H1 (cell line): ENCODE measurements at regions not wholly inside any gene's neighbourhood (a gene's known extent, or its start where the extent isn't known, plus 50 kb on each side); places are given as distances from the start of the nearest gene placed in this dataset.

ENCODE experiments used
- CTCF ChIA-PET: fragments of 300-600 bp; sonication (Branson Sonifier 250); formaldehyde crosslinking; loops from one replicate; lab custom pipeline; 2021; ENCODE audit not compliant: partially characterized antibody; lab: Charles Lee
- POLR2A ChIA-PET: fragments of 300-600 bp; sonication (Branson Sonifier 250); formaldehyde crosslinking; loops from one replicate; lab custom pipeline; 2021; ENCODE audit warnings: inconsistent platforms; ENCODE audit not compliant: partially characterized antibody; lab: Charles Lee
- DNase-seq, 2 experiments: peaks; one replicate each; pipeline versions ENCODE4 v3.0.0 to v3.0.0-alpha.2; 2010 to 2022; ENCODE audit warnings: low spot score in 2 of 2, low read depth in 1 of 2, mixed read lengths in 1 of 2
- FAIRE-seq: peaks from 2 replicates; lab custom pipeline; 2011; peaks lifted over from hg19 to GRCh38; lab: Jason Lieb, UNC
- H2AFZ ChIP-seq: 2 replicates; pipeline ENCODE4 v1.8.1; 2012; ENCODE audit warnings: low read length, inconsistent platforms
- H2AK5ac ChIP-seq: 2 replicates; pipeline ENCODE4 v1.6.1; 2013; ENCODE audit warnings: low read depth, low read length
- H2BK120ac ChIP-seq: replicated peaks from 2 replicates; pipeline ENCODE3; 2013; ENCODE audit warnings: low read depth, low read length, inconsistent platforms
- H2BK12ac ChIP-seq: 2 replicates; pipeline ENCODE4 v1.6.1; 2013; ENCODE audit warnings: low read depth, low read length
- H2BK15ac ChIP-seq: 2 replicates; pipeline ENCODE4 v1.6.1; 2013; ENCODE audit warnings: low read length
- H2BK20ac ChIP-seq: 2 replicates; pipeline ENCODE4 v1.6.1; 2013; ENCODE audit warnings: low read length
- H2BK5ac ChIP-seq: 2 replicates; pipeline ENCODE4 v1.6.1; 2013; ENCODE audit warnings: low read depth, low read length
- H3K14ac ChIP-seq: 2 replicates; pipeline ENCODE4 v1.6.1; 2013; ENCODE audit warnings: inconsistent platforms; ENCODE audit not compliant: insufficient read length
- H3K18ac ChIP-seq: 2 replicates; pipeline ENCODE4 v1.6.1; 2013; ENCODE audit warnings: low read length; ENCODE audit errors: extremely low read depth
- H3K23ac ChIP-seq: 2 replicates; pipeline ENCODE4 v1.6.1; 2013; ENCODE audit warnings: inconsistent platforms; ENCODE audit not compliant: insufficient read length
- H3K23me2 ChIP-seq: 2 replicates; pipeline ENCODE4 v1.6.1; 2013; ENCODE audit warnings: low read depth, low read length
- H3K27ac ChIP-seq: 2 replicates; pipeline ENCODE4 v1.6.1; 2011; ENCODE audit warnings: low read depth, low read length, inconsistent platforms
- H3K27me3 ChIP-seq, 4 experiments: replicated peaks in 1 of 4; 1 replicate in 1 of 4; 2 replicates in 3 of 4; pipeline versions ENCODE4 v1.6.1 to v1.8.1; 2011 to 2013; ENCODE audit warnings: low read length in 3 of 4, mild to moderate bottlenecking in 3 of 4, inconsistent platforms in 2 of 4, mixed read lengths in 2 of 4, moderate library complexity in 1 of 4; ENCODE audit not compliant: control insufficient read depth in 3 of 4, insufficient read depth in 3 of 4; ENCODE audit errors: extremely low read depth in 1 of 4
- H3K36me3 ChIP-seq, 4 experiments: 2 replicates each; pipeline versions ENCODE4 v1.6.1 to v1.8.1; 2011 to 2013; ENCODE audit warnings: mild to moderate bottlenecking in 4 of 4, low read length in 3 of 4, moderate library complexity in 2 of 4, control low read depth in 1 of 4, inconsistent platforms in 1 of 4; ENCODE audit not compliant: insufficient read depth in 4 of 4, control insufficient read depth in 2 of 4
- H3K4ac ChIP-seq: replicated peaks from 2 replicates; pipeline ENCODE3; 2013; ENCODE audit warnings: low read length, low read depth, mixed read lengths, inconsistent platforms; ENCODE audit not compliant: insufficient read length
- H3K4me1 ChIP-seq, 4 experiments: replicated peaks in 1 of 4; 1 replicate in 1 of 4; 2 replicates in 3 of 4; pipeline versions ENCODE4 v1.6.1 to v1.8.1; 2011 to 2013; ENCODE audit warnings: low read length in 3 of 4, inconsistent platforms in 2 of 4, mixed read lengths in 1 of 4; ENCODE audit not compliant: insufficient read depth in 4 of 4, control insufficient read depth in 3 of 4
- H3K4me2 ChIP-seq, 2 experiments: 2 replicates each; pipeline versions ENCODE4 v1.6.1 to v1.8.1; 2011 to 2013; ENCODE audit warnings: low read depth in 2 of 2, low read length in 2 of 2, control low read depth in 1 of 2, inconsistent platforms in 1 of 2, mild to moderate bottlenecking in 1 of 2; ENCODE audit not compliant: insufficient read depth in 1 of 2
- H3K4me3 ChIP-seq, 4 experiments: fragments of 200-600, 300-600 bp in 1 of 4; sonication (generic), shearing (Covaris generic), sonication (Bioruptor Twin) in 1 of 4; 2 replicates each; pipeline versions ENCODE4 v1.5.1 to v1.8.1; 2011 to 2016; ENCODE audit warnings: low read length in 4 of 4, low read depth in 3 of 4, control low read depth in 2 of 4, inconsistent platforms in 2 of 4, mild to moderate bottlenecking in 2 of 4, mixed read lengths in 1 of 4, moderate library complexity in 1 of 4; ENCODE audit not compliant: insufficient read depth in 2 of 4; ENCODE audit errors: extremely low read depth in 1 of 4
- H3K56ac ChIP-seq: replicated peaks from 2 replicates; pipeline ENCODE3; 2013; ENCODE audit warnings: low read depth, mild to moderate bottlenecking, mixed read lengths, low read length, inconsistent platforms; ENCODE audit not compliant: insufficient read length
- H3K79me1 ChIP-seq: 2 replicates; pipeline ENCODE4 v1.6.1; 2013; ENCODE audit warnings: low read depth, low read length, control low read depth
- H3K79me2 ChIP-seq, 2 experiments: 2 replicates each; pipeline versions ENCODE4 v1.6.1 to v1.8.1; 2012 to 2013; ENCODE audit warnings: low read length in 2 of 2, mild to moderate bottlenecking in 2 of 2, inconsistent platforms in 1 of 2; ENCODE audit not compliant: insufficient read depth in 2 of 2, control insufficient read depth in 1 of 2
- H3K9ac ChIP-seq, 4 experiments: replicated peaks in 1 of 4; 1 replicate in 1 of 4; 2 replicates in 3 of 4; pipeline versions ENCODE4 v1.6.1 to v1.8.1; 2011 to 2013; ENCODE audit warnings: low read depth in 3 of 4, low read length in 3 of 4, control low read depth in 2 of 4, mild to moderate bottlenecking in 2 of 4, moderate library complexity in 2 of 4, inconsistent platforms in 1 of 4; ENCODE audit errors: extremely low read depth in 1 of 4
- H3K9me3 ChIP-seq, 2 experiments: 2 replicates each; pipeline versions ENCODE4 v1.6.1 to v1.8.1; 2012 to 2013; ENCODE audit warnings: mild to moderate bottlenecking in 2 of 2, moderate library complexity in 2 of 2, control low read depth in 1 of 2, inconsistent platforms in 1 of 2, low read depth in 1 of 2, low read length in 1 of 2, mixed read lengths in 1 of 2; ENCODE audit not compliant: insufficient read depth in 2 of 2
- H4K20me1 ChIP-seq, 2 experiments: replicated peaks in 1 of 2; 2 replicates each; pipeline versions ENCODE3 to v1.8.1; 2011 to 2013; ENCODE audit warnings: inconsistent platforms in 2 of 2, low read length in 2 of 2, mild to moderate bottlenecking in 1 of 2; ENCODE audit not compliant: insufficient read depth in 2 of 2, control insufficient read depth in 1 of 2
- H4K5ac ChIP-seq: 2 replicates; pipeline ENCODE4 v1.6.1; 2013; ENCODE audit warnings: low read length, low read depth, mixed read lengths, inconsistent platforms; ENCODE audit not compliant: insufficient read length
- H4K8ac ChIP-seq: 2 replicates; pipeline ENCODE4 v1.8.0; 2013; ENCODE audit warnings: mild to moderate bottlenecking, moderate library complexity, low read length, inconsistent platforms; ENCODE audit not compliant: insufficient read depth; ENCODE audit errors: extremely low read depth
- H4K91ac ChIP-seq: replicated peaks from 2 replicates; pipeline ENCODE3; 2013; ENCODE audit warnings: low read length, mixed read lengths, inconsistent platforms; ENCODE audit not compliant: insufficient read length
- BACH1 ChIP-seq: IDR thresholded peaks from 2 replicates; pipeline ENCODE4 v1.6.1; 2012; ENCODE audit warnings: low read length, improper control_type of control experiment
- GABPA ChIP-seq: IDR thresholded peaks from 2 replicates; pipeline ENCODE4 v1.6.1; 2011; ENCODE audit warnings: mild to moderate bottlenecking, low read length, moderate library complexity, borderline replicate concordance; ENCODE audit not compliant: insufficient read depth
- JUND ChIP-seq: IDR thresholded peaks from 2 replicates; pipeline ENCODE4 v1.6.1; 2011; ENCODE audit warnings: mild to moderate bottlenecking, improper control_type of control experiment, low read length
- KDM4A ChIP-seq: IDR thresholded peaks from one replicate; pipeline ENCODE4 v1.7.1; 2012; ENCODE audit warnings: low read depth, mild to moderate bottlenecking, moderate library complexity, low read length, inconsistent platforms; ENCODE audit not compliant: severe bottlenecking
- POU5F1 ChIP-seq: IDR thresholded peaks from 2 replicates; pipeline ENCODE4 v1.6.1; 2011; ENCODE audit warnings: low read depth, mild to moderate bottlenecking, low read length, moderate library complexity
- RAD21 ChIP-seq, 2 experiments: IDR thresholded peaks in 1 of 2; conservative IDR thresholded peaks in 1 of 2; 2 replicates each; pipeline ENCODE4 v1.6.1; 2011; ENCODE audit warnings: low read depth in 2 of 2, low read length in 2 of 2, improper control_type of control experiment in 1 of 2, inconsistent platforms in 1 of 2, mild to moderate bottlenecking in 1 of 2, moderate library complexity in 1 of 2
- SIX5 ChIP-seq: IDR thresholded peaks from 2 replicates; pipeline ENCODE4 v1.6.1; 2011; ENCODE audit warnings: mild to moderate bottlenecking, low read depth, low read length
- SP1 ChIP-seq: IDR thresholded peaks from 2 replicates; pipeline ENCODE4 v1.6.1; 2011; ENCODE audit warnings: low read depth, low read length
- SUZ12 ChIP-seq: fragments of 200-600 bp; sonication (generic); IDR thresholded peaks from 2 replicates; pipeline ENCODE4 v1.6.1; 2012; ENCODE audit warnings: mild to moderate bottlenecking, inconsistent platforms, low read length, moderate library complexity, mixed read lengths
- TAF1 ChIP-seq: IDR thresholded peaks from 2 replicates; pipeline ENCODE4 v1.6.1; 2011; ENCODE audit warnings: mild to moderate bottlenecking, low read depth, low read length
- TCF12 ChIP-seq: IDR thresholded peaks from 2 replicates; pipeline ENCODE4 v1.6.1; 2011; ENCODE audit warnings: low read depth, mild to moderate bottlenecking, low read length
- USF2 ChIP-seq: IDR thresholded peaks from 2 replicates; pipeline ENCODE4 v1.6.1; 2011; ENCODE audit warnings: low read length, improper control_type of control experiment
- WGBS, 2 experiments: shearing (Covaris generic) in 1 of 2; methylation state at CpG; one replicate each; pipeline versions ENCODE4 v1.1.6 to v1.1.7; 2013 to 2015; ENCODE audit warnings: low lambda C conversion rate in 2 of 2, mixed read lengths in 2 of 2, inconsistent platforms in 1 of 2, low coverage in 1 of 2, missing lambda C conversion rate in 1 of 2; ENCODE audit not compliant: insufficient replicate concordance in 2 of 2, insufficient coverage in 1 of 2, insufficient read length in 1 of 2; ENCODE audit errors: extremely low coverage in 1 of 2, missing lambda C conversion rate in 1 of 2; 5-methylcytosine and 5-hydroxymethylcytosine counted together

GRCh38 chr5:106401561-106401960 lies 1269.2 kb downstream of the EFNA5 start (continued):
- no peak for TF ChIP-seq TCF12

- FAIRE-seq: no peak
- Histone ChIP-seq H3K4me1 (no peaks in the 10 kb centered on the region), H3K36me3 (no peaks in the 10 kb centered on the region), H3K56ac (no peak overlapping the region), H4K20me1 (no peaks in the 10 kb centered on the region), H3K14ac (no peak overlapping the region), H2BK120ac (no peak overlapping the region), H3K79me1 (no peaks in the 10 kb centered on the region), H3K79me2 (no peaks in the 10 kb centered on the region), H3K4me3 (no peak overlapping the region), H3K9me3 (no peaks in the 10 kb centered on the region), H3K18ac (no peak overlapping the region), H3K23me2 (no peaks in the 10 kb centered on the region)
- CTCF ChIA-PET: no interaction called here
- no peak for DNase-seq
- TF ChIP-seq JUND (no peak), KDM4A (no peak), SUZ12 (no peak), RAD21 (IDR thresholded peaks at IDR 0.05 in 1 of 2, conservative IDR thresholded peaks at IDR 0.05 in 1 of 2; ENCODE audit: low read depth in 2 of 2, low read length in 2 of 2) (no peak), TAF1 (no peak), GABPA (no peak), SP1 (no peak), SIX5 (no peak), USF2 (no peak), BACH1 (no peak), POU5F1 (no peak)
- TF ChIP-seq, all 59 proteins: peak for 0
- Histone ChIP-seq H2AK5ac (no peak overlapping the region), H2AFZ (no peak overlapping the region), H3K4me2 (no peak overlapping the region), H2BK20ac (no peak overlapping the region), H3K27me3 (peaks cover 0 to 1% (median 0%) of the 10 kb centered on the region in 4 experiments; a peak in 1 of 7 replicates), H2BK12ac (no peak overlapping the region), H4K8ac (no peak overlapping the region), H3K9ac (no peak overlapping the region), H3K4ac (no peak overlapping the region), H4K91ac (no peak overlapping the region), H2BK5ac (no peak overlapping the region), H3K27ac (no peak overlapping the region), H3K23ac (no peak overlapping the region), H2BK15ac (no peak overlapping the region), H4K5ac (no peak overlapping the region)
- 100% methylated on average over 1 of the region's 1 CpG; no CpG with 5 or more reads in 1 of the 2 experiments for WGBS, 2 experiments
- POLR2A ChIA-PET: no interaction called here
These were observed 1271.3 kb downstream of the EFNA5 start for GRCh38 chr5:106399391-106399790.
